ENCODE measurements at regions not wholly inside any gene's neighbourhood (a gene's known extent, or its start where the extent isn't known, plus 50 kb on each side); places are given as distances from the start of the nearest gene placed in this dataset.

DNA sequence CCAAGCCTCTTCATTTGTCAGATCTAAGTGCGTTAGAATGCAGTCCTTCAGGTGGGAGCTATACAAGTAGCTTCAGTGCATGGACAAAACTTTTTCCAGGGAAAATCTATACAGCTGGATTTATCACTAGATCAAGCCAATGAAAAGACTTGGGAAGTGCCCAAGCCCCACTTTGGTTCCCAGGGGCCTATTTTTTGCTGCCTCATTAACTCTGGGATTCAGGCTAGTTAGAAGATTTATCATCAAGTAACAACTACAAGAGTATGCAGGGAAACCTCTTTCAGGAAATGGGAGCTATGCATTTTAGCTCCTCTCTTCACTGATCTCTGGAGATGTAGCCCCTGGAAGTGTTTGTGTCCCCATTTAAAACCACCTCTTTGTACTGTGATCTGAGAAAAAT is 908.8 kb downstream of the SQOR start:
- WGBS, 2 donors, result 77 to 79% methylated on average over 1 of the region's 1 CpG

DNA sequence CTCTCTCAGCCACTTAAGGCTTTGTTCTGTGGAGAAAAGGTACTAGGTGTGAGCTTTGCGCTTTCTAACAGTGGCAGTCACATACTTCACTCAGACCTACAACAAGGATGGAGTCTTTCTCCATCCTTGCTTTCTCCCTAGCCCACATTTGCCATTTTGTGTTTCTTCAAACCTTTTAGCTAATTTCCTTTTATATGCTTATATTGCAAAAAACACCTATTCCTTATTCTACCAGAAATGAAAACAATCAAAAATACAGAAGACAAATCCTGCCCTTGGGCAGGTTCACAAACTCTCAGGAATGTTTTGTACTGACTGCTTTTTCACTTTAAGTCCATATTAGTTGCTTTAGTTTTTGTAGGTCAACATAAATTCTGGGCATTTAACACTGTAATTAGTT is 914.2 kb downstream of the SQOR start:
- ATAC-seq (no peak), DNase-seq (no peak)
- H3K27me3 ChIP-seq, result no peaks in the 10 kb centered on the region
- no peak overlapping the region for H3K27ac ChIP-seq
- H3K4me3 ChIP-seq, result no peak overlapping the region
- TF ChIP-seq, protein P1, sequence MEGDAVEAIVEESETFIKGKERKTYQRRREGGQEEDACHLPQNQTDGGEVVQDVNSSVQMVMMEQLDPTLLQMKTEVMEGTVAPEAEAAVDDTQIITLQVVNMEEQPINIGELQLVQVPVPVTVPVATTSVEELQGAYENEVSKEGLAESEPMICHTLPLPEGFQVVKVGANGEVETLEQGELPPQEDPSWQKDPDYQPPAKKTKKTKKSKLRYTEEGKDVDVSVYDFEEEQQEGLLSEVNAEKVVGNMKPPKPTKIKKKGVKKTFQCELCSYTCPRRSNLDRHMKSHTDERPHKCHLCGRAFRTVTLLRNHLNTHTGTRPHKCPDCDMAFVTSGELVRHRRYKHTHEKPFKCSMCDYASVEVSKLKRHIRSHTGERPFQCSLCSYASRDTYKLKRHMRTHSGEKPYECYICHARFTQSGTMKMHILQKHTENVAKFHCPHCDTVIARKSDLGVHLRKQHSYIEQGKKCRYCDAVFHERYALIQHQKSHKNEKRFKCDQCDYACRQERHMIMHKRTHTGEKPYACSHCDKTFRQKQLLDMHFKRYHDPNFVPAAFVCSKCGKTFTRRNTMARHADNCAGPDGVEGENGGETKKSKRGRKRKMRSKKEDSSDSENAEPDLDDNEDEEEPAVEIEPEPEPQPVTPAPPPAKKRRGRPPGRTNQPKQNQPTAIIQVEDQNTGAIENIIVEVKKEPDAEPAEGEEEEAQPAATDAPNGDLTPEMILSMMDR (IDR thresholded peaks at IDR 0.05), result no peak
- H3K36me3 ChIP-seq, result no peaks in the 10 kb centered on the region
- H3K9me3 ChIP-seq, result peaks cover 0 to 14% (median 0%) of the 10 kb centered on the region in 11 donors
- intact Hi-C loops (cut with DNase I), result no loop called here
- 93% methylated on average over 1 of the region's 1 CpG for WGBS, 2 donors
- H3K4me1 ChIP-seq, result no peaks in the 10 kb centered on the region

More for the DNA sequence above, 908.8 kb downstream of the SQOR start:
- TF ChIP-seq, protein P1 (IDR thresholded peaks at IDR 0.05), result no peak
- Histone ChIP-seq H3K4me3 (no peak overlapping the region), H3K9me3 (peaks cover 0 to 32% (median 0%) of the 10 kb centered on the region in 11 donors), H3K27ac (no peak overlapping the region), H3K36me3 (no peaks in the 10 kb centered on the region), H3K4me1 (no peaks in the 10 kb centered on the region), H3K27me3 (no peaks in the 10 kb centered on the region)
- intact Hi-C loops (cut with DNase I), result no loop called here
- ATAC-seq (no peak), DNase-seq (no peak)

DNA sequence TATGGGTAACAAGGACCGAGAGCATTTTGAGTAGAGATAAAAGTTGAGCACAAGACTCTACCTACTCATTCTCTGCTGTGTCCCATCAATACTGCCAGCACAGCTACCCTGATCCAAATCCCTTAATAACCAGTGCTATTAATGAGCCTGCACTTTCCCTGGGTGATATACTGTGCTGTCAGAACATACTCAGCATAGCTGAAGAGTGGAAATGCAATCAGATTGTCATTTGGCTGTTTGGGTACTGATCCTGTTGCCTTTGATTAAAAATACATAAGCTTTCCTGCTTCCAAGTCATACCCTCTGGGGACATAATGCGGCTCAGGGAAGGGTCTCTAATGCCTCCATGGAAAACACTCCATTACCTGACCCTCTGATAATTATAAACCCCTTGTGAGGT is 917.5 kb downstream of the SQOR start:
- Histone ChIP-seq H3K36me3 (no peaks in the 10 kb centered on the region), H3K4me1 (no peaks in the 10 kb centered on the region), H3K9me3 (peaks cover 0 to 17% (median 0%) of the 10 kb centered on the region in 11 donors), H3K27me3 (no peaks in the 10 kb centered on the region), H3K4me3 (no peak overlapping the region), H3K27ac (no peak overlapping the region)
- TF ChIP-seq, protein P1 (IDR thresholded peaks at IDR 0.05), result no peak
- WGBS, 2 donors, result 76 to 80% methylated on average over 2 of the region's 2 CpGs
- no peak for ATAC-seq
- no peak for DNase-seq
- intact Hi-C loops (cut with DNase I), result no loop called here

DNA sequence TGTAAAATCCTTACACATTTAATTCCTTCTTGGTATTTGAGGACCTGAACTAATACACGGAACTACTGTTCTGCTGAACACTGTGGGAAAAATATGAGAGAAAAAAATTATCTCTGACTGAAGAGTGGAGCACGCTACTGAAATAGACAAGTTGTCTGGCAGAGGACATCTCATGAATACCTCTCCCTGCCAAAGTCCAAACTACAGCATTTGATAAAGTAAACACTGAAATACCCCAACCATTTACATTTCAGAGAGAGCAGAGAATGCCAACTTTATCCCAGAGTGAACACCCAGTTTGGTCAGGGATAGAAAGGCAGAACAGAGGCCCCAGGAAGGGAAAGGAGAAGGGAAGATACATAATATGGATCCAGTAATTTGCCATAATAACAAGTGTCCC is 920.7 kb downstream of the SQOR start:
- H3K9me3 ChIP-seq, result peaks cover 0 to 7% (median 0%) of the 10 kb centered on the region in 11 donors
- ATAC-seq (no peak), DNase-seq (no peak)
- intact Hi-C loops (cut with DNase I), result no loop called here
- H3K4me3 ChIP-seq, result no peak overlapping the region
- H3K27ac ChIP-seq, result no peak overlapping the region
- 32 to 41% methylated on average over 2 of the region's 2 CpGs for WGBS, 2 donors
- no peaks in the 10 kb centered on the region for H3K4me1 ChIP-seq
- H3K36me3 ChIP-seq, result no peaks in the 10 kb centered on the region
- TF ChIP-seq, protein P1 (IDR thresholded peaks at IDR 0.05), result no peak
- H3K27me3 ChIP-seq, result no peaks in the 10 kb centered on the region

All from heart right ventricle (tissue), 16 donors.